WTC11 (cell line): ENCODE measurements at regions not wholly inside any gene's neighbourhood (a gene's known extent, or its start where the extent isn't known, plus 50 kb on each side); places are given as distances from the start of the nearest gene placed in this dataset.

Source experiments
- ATAC-seq: fragments of 200-7000 bp; cut with Tn5 transposase; 2 replicates; pipeline ENCODE4 v1.10.0; 2021; ENCODE audit warnings: mild to moderate bottlenecking, moderate library complexity
- CTCF ChIA-PET: fragments of 300-600 bp; sonication (Branson Sonifier 250); formaldehyde crosslinking; loops from one replicate; lab custom pipeline; 2021; ENCODE audit warnings: antibody characterized with exemption; lab: Charles Lee
- POLR2A ChIA-PET: fragments of 350-600 bp; sonication (Branson Sonifier 250); formaldehyde crosslinking; loops from one replicate; lab custom pipeline; 2021; ENCODE audit warnings: antibody characterized with exemption; lab: Charles Lee
- DNase-seq: peaks from one replicate; pipeline ENCODE4 v3.0.0; 2021; ENCODE audit warnings: low spot score
- H3K27ac Mint-ChIP-seq: 2 replicates; pipeline ENCODE4 v1.8.0; 2021; ENCODE audit warnings: mixed read lengths
- H3K27me3 Mint-ChIP-seq: 2 replicates; pipeline ENCODE4 v1.8.0; 2021; ENCODE audit warnings: low read depth, mild to moderate bottlenecking, moderate library complexity, mixed read lengths
- H3K36me3 Mint-ChIP-seq: 2 replicates; pipeline ENCODE4 v1.8.0; 2021; ENCODE audit warnings: mixed read lengths
- H3K4me1 Mint-ChIP-seq: 2 replicates; pipeline ENCODE4 v1.8.0; 2022; ENCODE audit warnings: mixed read lengths
- H3K4me3 Mint-ChIP-seq: 2 replicates; pipeline ENCODE4 v1.8.0; 2021; ENCODE audit warnings: mild to moderate bottlenecking, moderate library complexity, mixed read lengths
- H3K9me3 Mint-ChIP-seq: 2 replicates; pipeline ENCODE4 v1.8.0; 2021; ENCODE audit warnings: mixed read lengths
- CBFB ChIP-seq: sonication (generic); formaldehyde crosslinking; IDR thresholded peaks from 2 replicates; pipeline ENCODE4 v1.8.1; 2022; ENCODE audit warnings: mild to moderate bottlenecking, low read depth, missing genetic modification reagents
- CREM ChIP-seq: sonication (generic); formaldehyde crosslinking; IDR thresholded peaks from 2 replicates; pipeline ENCODE4 v1.8.1; 2022; ENCODE audit warnings: mild to moderate bottlenecking, missing genetic modification reagents, moderate library complexity
- FOXJ3 ChIP-seq: sonication (generic); formaldehyde crosslinking; IDR thresholded peaks from 2 replicates; pipeline ENCODE4 v1.9.0; 2021; ENCODE audit warnings: missing genetic modification reagents, mild to moderate bottlenecking, borderline replicate concordance
- FOXP1 ChIP-seq: sonication (generic); formaldehyde crosslinking; IDR thresholded peaks from 2 replicates; pipeline ENCODE4 v1.8.0; 2022; ENCODE audit warnings: missing genetic modification reagents, mild to moderate bottlenecking, moderate library complexity, borderline replicate concordance
- GABPB1 ChIP-seq: sonication (generic); formaldehyde crosslinking; IDR thresholded peaks from 2 replicates; pipeline ENCODE4 v1.8.1; 2023; ENCODE audit warnings: mild to moderate bottlenecking, missing genetic modification reagents
- JUN ChIP-seq: sonication (generic); formaldehyde crosslinking; IDR thresholded peaks from 2 replicates; pipeline ENCODE4 v1.8.0; 2023; ENCODE audit warnings: mild to moderate bottlenecking, missing genetic modification reagents
- NFATC4 ChIP-seq: fragments of 250-450 bp; sonication (Bioruptor Pico); IDR thresholded peaks from 2 replicates; pipeline ENCODE4 v1.9.0; 2021; ENCODE audit warnings: mild to moderate bottlenecking
- NR2C2 ChIP-seq: sonication (generic); formaldehyde crosslinking; IDR thresholded peaks from 2 replicates; pipeline ENCODE4 v1.8.0; 2022; ENCODE audit warnings: mild to moderate bottlenecking, missing genetic modification reagents
- STAT6 ChIP-seq: sonication (generic); formaldehyde crosslinking; conservative IDR thresholded peaks from 2 replicates; pipeline ENCODE4 v1.8.1; 2023; ENCODE audit warnings: mild to moderate bottlenecking, low read depth, missing genetic modification reagents, moderate library complexity
- ZBTB21 ChIP-seq: sonication (generic); formaldehyde crosslinking; IDR thresholded peaks from 2 replicates; pipeline ENCODE4 v1.8.1; 2023; ENCODE audit warnings: mild to moderate bottlenecking, missing genetic modification reagents, borderline replicate concordance
- ZNF317 ChIP-seq: sonication (generic); formaldehyde crosslinking; IDR thresholded peaks from 2 replicates; pipeline ENCODE4 v1.8.1; 2023; ENCODE audit warnings: low read depth, mild to moderate bottlenecking, moderate library complexity, missing genetic modification reagents, borderline replicate concordance
- TF ChIP-seq, protein P1 (sequence below): sonication (generic); formaldehyde crosslinking; IDR thresholded peaks from 2 replicates; pipeline ENCODE4 v1.8.0; 2022; ENCODE audit warnings: mild to moderate bottlenecking, missing genetic modification reagents
- TF ChIP-seq, protein P2 (sequence below): sonication (generic); formaldehyde crosslinking; conservative IDR thresholded peaks from 2 replicates; pipeline ENCODE4 v1.8.1; 2022; ENCODE audit warnings: mild to moderate bottlenecking, missing genetic modification reagents
- TF ChIP-seq, protein P3 (sequence below): fragments of 250-450 bp; sonication (Bioruptor Pico); IDR thresholded peaks from 2 replicates; pipeline ENCODE4 v2.1.2; 2022; ENCODE audit warnings: mild to moderate bottlenecking, moderate library complexity
- TF ChIP-seq, protein P4 (sequence below): sonication (generic); formaldehyde crosslinking; IDR thresholded peaks from 2 replicates; pipeline ENCODE4 v1.8.1; 2023; ENCODE audit warnings: mild to moderate bottlenecking, missing genetic modification reagents
- TF ChIP-seq, protein P5 (sequence below): fragments of 250-450 bp; sonication (Bioruptor Pico); IDR thresholded peaks from 2 replicates; pipeline ENCODE4 v1.9.0; 2021; ENCODE audit warnings: mild to moderate bottlenecking
- TF ChIP-seq, protein P6 (sequence below): fragments of 250-450 bp; sonication (Bioruptor Pico); conservative IDR thresholded peaks from 2 replicates; pipeline ENCODE4 v1.9.0; 2021; ENCODE audit warnings: mild to moderate bottlenecking

DNA sequence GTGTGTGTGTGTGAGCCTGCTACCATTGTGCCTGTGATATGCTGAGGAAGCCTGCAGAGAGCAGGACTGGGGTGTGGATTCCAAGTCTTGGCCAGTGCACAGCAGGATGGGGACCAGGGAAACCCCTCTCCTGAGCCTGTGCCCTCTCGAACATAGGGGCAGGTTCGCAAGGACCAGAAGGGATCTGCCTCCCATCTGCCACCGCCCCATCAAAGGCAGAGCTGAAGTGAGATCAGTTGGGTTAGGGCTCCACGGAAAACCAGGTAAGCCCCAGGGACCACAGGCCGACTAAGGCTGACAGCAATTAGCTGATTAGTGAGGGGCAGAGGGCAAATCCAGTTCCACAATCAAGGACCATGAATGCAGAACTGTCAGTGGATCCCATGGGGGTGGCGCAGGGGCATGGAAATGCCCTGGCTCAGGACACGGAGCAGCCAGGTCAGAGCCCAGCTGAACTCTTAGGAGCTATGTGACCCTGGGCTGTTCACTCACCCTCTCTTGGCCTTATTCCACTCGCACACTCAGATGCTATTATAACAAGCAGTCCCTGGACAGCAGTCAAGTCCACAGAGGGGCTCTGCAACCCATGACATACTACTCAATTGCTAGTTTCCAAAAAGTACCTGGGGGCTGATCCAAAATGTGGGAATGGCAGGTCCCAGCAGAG lies 84.2 kb upstream of the ID2 start:
- DNase-seq = no peak
- CTCF ChIA-PET = no interaction called here
- no peaks in the 10 kb centered on the region for H3K4me1 Mint-ChIP-seq
- TF ChIP-seq STAT6 = no peak
- TF ChIP-seq ZBTB21 = no peak
- no peak for TF ChIP-seq CBFB (CRISPR knock-in tag)
- TF ChIP-seq, protein P1, sequence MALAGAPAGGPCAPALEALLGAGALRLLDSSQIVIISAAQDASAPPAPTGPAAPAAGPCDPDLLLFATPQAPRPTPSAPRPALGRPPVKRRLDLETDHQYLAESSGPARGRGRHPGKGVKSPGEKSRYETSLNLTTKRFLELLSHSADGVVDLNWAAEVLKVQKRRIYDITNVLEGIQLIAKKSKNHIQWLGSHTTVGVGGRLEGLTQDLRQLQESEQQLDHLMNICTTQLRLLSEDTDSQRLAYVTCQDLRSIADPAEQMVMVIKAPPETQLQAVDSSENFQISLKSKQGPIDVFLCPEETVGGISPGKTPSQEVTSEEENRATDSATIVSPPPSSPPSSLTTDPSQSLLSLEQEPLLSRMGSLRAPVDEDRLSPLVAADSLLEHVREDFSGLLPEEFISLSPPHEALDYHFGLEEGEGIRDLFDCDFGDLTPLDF (CRISPR knock-in tag) = no peak
- TF ChIP-seq, all 79 proteins: peak for 0
- H3K36me3 Mint-ChIP-seq = no peaks in the 10 kb centered on the region
- H3K4me3 Mint-ChIP-seq = no peak overlapping the region
- no peaks in the 10 kb centered on the region for H3K27me3 Mint-ChIP-seq
- ATAC-seq = no peak
- POLR2A ChIA-PET = no interaction called here
- no peaks in the 10 kb centered on the region for H3K9me3 Mint-ChIP-seq
- H3K27ac Mint-ChIP-seq = no peak overlapping the region

DNA sequence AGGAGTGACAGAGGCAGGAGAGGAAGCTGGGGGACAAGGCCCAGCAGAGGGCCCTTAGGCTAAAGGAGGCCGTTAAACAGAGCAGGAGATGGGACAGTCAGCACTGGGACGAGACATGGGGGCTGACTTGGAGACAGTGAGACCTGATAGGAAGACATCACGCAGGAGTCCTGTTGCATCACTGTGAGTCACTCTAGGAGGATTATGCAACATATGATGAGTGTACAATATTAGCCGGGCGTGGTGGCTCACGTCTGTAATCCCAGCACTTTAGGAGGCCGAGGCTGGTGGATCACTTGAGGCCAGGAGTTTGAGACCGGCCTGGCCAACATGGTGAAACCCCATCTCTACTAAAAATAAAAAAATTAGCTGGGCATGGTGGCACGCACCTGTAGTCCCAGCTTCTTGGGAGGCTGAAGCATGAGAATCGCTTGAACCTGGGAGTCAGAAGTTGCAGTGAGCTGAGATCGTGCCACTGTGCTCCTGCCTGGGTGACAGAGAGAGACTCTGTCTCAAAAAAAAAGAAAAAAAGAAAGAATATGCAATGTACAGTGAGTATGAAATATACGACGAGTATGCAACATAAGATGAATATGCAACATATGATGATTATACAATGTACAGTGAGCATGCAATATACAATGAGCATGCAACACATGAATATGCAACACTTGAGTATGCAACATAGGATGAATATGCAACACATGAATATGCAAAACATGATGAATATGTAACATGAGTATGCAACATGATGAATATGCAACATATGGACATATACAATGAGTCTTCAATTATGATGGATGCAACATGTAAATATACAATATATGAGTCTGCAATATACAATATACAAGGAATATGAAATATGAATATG lies 83.3 kb upstream of the ID2 start:
- TF ChIP-seq FOXJ3 (CRISPR knock-in tag) = no peak
- TF ChIP-seq, protein P2, sequence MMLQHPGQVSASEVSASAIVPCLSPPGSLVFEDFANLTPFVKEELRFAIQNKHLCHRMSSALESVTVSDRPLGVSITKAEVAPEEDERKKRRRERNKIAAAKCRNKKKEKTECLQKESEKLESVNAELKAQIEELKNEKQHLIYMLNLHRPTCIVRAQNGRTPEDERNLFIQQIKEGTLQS (CRISPR knock-in tag) = no peak
- no peak for TF ChIP-seq JUN (CRISPR knock-in tag)
- TF ChIP-seq, protein P3, sequence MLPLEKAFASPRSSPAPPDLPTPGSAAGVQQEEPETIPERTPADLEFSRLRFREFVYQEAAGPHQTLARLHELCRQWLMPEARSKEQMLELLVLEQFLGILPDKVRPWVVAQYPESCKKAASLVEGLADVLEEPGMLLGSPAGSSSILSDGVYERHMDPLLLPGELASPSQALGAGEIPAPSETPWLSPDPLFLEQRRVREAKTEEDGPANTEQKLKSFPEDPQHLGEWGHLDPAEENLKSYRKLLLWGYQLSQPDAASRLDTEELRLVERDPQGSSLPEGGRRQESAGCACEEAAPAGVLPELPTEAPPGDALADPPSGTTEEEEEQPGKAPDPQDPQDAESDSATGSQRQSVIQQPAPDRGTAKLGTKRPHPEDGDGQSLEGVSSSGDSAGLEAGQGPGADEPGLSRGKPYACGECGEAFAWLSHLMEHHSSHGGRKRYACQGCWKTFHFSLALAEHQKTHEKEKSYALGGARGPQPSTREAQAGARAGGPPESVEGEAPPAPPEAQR (CRISPR knock-in tag) = no peak
- TF ChIP-seq FOXP1 (CRISPR knock-in tag) = no peak
- peak; percentile 97 for TF ChIP-seq GABPB1 (CRISPR knock-in tag)
- Mint-ChIP-seq H3K27me3 (no peaks in the 10 kb centered on the region), H3K4me3 (no peak overlapping the region), H3K27ac (no peak overlapping the region), H3K4me1 (no peaks in the 10 kb centered on the region), H3K36me3 (no peaks in the 10 kb centered on the region), H3K9me3 (no peaks in the 10 kb centered on the region)
- CTCF ChIA-PET = no interaction called here
- POLR2A ChIA-PET = no interaction called here
- DNase-seq (no peak), ATAC-seq (no peak)

DNA sequence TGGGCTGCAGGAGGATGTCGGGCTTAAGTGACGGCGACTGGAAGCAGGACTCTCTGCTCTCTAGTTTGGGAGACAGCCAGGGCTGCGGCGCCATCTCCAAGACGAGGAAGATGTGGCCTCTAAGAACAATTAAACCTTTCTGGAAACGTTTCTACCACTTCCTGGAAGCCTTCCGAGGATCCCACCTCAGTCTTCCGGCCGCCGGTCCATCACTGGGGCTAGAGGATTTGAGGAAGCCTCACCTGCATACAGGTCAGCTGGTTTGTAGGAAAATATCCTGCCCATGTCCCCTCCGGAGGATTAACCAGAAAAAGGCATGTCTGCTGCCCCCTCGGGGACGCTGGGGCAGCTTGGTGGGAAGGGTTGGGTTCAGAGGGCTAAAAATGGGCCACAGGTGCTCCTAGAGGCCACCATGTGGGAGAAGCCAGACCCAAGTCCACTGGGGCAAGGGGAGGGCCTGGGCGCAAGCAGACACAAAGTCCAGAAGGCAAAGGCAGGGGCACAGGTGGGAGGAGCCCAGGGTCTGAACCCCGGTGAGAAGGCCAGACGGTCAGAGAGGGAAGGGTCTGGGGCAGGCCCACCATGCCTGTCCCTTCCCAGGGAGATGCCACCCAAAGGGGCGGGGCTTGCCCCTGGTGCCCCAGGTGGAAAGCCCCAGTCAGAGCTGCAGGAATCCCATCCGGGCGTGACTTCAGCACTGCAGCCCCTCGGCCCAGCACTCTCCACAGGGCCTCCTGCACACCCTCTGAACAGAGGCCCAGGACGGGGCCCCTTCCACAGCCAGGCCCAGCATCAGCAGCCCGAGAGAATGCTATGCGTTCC lies 82.2 kb upstream of the ID2 start:
- H3K9me3 Mint-ChIP-seq = no peaks in the 10 kb centered on the region
- no peak overlapping the region for H3K27ac Mint-ChIP-seq
- no peaks in the 10 kb centered on the region for H3K27me3 Mint-ChIP-seq
- DNase-seq (no peak), ATAC-seq (no peak)
- H3K36me3 Mint-ChIP-seq = no peaks in the 10 kb centered on the region
- H3K4me3 Mint-ChIP-seq = no peak overlapping the region
- H3K4me1 Mint-ChIP-seq = no peaks in the 10 kb centered on the region
- CTCF ChIA-PET = no interaction called here
- POLR2A ChIA-PET = no interaction called here
- TF ChIP-seq ZNF317 (CRISPR knock-in tag) = no peak
- TF ChIP-seq, protein P4, sequence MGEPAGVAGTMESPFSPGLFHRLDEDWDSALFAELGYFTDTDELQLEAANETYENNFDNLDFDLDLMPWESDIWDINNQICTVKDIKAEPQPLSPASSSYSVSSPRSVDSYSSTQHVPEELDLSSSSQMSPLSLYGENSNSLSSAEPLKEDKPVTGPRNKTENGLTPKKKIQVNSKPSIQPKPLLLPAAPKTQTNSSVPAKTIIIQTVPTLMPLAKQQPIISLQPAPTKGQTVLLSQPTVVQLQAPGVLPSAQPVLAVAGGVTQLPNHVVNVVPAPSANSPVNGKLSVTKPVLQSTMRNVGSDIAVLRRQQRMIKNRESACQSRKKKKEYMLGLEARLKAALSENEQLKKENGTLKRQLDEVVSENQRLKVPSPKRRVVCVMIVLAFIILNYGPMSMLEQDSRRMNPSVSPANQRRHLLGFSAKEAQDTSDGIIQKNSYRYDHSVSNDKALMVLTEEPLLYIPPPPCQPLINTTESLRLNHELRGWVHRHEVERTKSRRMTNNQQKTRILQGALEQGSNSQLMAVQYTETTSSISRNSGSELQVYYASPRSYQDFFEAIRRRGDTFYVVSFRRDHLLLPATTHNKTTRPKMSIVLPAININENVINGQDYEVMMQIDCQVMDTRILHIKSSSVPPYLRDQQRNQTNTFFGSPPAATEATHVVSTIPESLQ = no peak
- TF ChIP-seq, protein P5, sequence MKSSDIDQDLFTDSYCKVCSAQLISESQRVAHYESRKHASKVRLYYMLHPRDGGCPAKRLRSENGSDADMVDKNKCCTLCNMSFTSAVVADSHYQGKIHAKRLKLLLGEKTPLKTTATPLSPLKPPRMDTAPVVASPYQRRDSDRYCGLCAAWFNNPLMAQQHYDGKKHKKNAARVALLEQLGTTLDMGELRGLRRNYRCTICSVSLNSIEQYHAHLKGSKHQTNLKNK = no peak
- TF ChIP-seq NR2C2 (CRISPR knock-in tag) = no peak
- TF ChIP-seq NFATC4 (CRISPR knock-in tag) = no peak
- TF ChIP-seq, protein P6, sequence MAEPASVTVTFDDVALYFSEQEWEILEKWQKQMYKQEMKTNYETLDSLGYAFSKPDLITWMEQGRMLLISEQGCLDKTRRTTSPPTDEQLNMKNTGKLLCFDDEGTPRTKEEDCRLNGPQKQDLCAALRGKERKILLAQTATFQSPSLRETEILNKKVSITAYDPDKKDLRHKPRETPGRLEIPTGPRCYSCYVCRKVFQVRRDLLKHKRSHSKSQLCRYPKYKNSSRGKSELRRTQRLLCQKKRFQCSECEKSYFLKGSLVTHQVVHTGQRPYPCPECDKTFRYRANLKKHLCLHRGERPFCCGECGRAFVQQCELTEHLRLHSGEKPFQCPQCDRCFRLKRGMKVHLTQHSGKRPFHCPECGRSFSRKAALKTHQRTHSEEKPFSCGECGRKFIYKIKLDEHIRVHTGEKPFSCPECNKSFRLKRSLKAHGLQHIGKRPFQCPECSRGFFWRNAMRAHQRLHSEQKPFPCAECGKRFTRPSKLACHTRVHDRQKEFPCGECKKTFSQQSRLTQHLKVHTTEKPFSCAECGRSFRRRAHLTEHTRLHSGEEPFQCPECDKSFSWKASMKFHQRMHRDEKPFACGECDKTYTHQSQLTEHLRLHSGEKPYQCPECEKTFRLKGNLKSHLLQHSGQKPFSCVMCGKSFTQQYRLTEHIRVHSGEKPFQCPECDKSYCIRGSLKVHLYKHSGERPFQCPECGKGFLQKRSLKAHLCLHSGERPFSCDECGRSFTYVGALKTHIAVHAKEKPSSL (CRISPR knock-in tag) = no peak
- TF ChIP-seq CREM (CRISPR knock-in tag) = no peak
